OCI-LY3 (cell line): ENCODE measurements at regions not wholly inside any gene's neighbourhood (a gene's known extent, or its start where the extent isn't known, plus 50 kb on each side); places are given as distances from the start of the nearest gene placed in this dataset.

ENCODE experiments used
- EZH2phosphoT487 ChIP-seq: fragments of 200-600 bp; shearing (Covaris generic); IDR thresholded peaks from 2 replicates; pipeline ENCODE4 v1.6.1; 2018; ENCODE audit warnings: antibody characterized with exemption, mixed run types, low read depth
- TF ChIP-seq, protein P1 (sequence below): fragments of 200-600, 300-600 bp; sonication (generic); IDR thresholded peaks from 2 replicates; pipeline ENCODE4 v1.5.1; 2014; ENCODE audit warnings: antibody characterized with exemption, low read length, low read depth

DNA sequence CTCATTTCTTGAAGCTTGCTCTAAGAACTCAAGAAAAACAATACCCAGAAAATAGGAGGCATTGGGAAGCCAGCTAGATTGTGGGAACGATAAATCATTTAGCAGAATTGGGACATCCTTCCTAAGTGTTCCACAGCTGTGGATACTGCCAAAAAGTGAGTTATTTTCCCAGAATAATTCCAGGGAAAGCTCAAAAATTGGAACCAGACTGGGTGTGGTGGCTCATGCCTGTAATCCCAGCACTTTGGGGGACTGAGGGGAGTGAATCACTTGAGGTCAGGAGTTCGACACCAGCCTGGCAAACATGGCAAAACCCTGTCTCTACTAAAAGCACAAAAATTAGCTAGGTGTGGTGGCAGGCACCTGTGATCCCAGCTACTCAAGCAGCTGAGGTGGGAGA lies 68.2 kb upstream of the GK2 start:
- TF ChIP-seq, protein P1, sequence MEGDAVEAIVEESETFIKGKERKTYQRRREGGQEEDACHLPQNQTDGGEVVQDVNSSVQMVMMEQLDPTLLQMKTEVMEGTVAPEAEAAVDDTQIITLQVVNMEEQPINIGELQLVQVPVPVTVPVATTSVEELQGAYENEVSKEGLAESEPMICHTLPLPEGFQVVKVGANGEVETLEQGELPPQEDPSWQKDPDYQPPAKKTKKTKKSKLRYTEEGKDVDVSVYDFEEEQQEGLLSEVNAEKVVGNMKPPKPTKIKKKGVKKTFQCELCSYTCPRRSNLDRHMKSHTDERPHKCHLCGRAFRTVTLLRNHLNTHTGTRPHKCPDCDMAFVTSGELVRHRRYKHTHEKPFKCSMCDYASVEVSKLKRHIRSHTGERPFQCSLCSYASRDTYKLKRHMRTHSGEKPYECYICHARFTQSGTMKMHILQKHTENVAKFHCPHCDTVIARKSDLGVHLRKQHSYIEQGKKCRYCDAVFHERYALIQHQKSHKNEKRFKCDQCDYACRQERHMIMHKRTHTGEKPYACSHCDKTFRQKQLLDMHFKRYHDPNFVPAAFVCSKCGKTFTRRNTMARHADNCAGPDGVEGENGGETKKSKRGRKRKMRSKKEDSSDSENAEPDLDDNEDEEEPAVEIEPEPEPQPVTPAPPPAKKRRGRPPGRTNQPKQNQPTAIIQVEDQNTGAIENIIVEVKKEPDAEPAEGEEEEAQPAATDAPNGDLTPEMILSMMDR, result no peak
- TF ChIP-seq EZH2phosphoT487, result no peak
